Upper lobe of left lung (tissue), 6 donors: ENCODE measurements at regions not wholly inside any gene's neighbourhood (a gene's known extent, or its start where the extent isn't known, plus 50 kb on each side); places are given as distances from the start of the nearest gene placed in this dataset.

Source experiments
- ATAC-seq, 2 donors: fragments of 200-7000 bp; cut with Tn5 transposase; one replicate each; pipeline ENCODE4 v1.9.1; 2022; ENCODE audit warnings: mild to moderate bottlenecking in 2 of 2, moderate library complexity in 2 of 2; ENCODE audit not compliant: low FRiP score in 2 of 2
- DNase-seq, 2 donors: peaks; one replicate each; pipeline ENCODE4 v3.0.0-alpha.2; 2019 to 2020
- H3K27ac ChIP-seq, 4 donors: fragments of 200-600 bp; sonication (generic); one replicate each; pipeline ENCODE4 v1.5.1; 2016 to 2019
- H3K27me3 ChIP-seq, 4 donors: fragments of 200-600 bp; sonication (generic); one replicate each; pipeline ENCODE4 v1.5.1; 2017 to 2019
- H3K36me3 ChIP-seq, 4 donors: fragments of 200-600 bp; sonication (generic); one replicate each; pipeline ENCODE4 v1.5.1; 2016 to 2019
- H3K4me1 ChIP-seq, 4 donors: fragments of 200-600 bp; sonication (generic); one replicate each; pipeline ENCODE4 v1.5.1; 2018 to 2019
- H3K4me3 ChIP-seq, 4 donors: fragments of 200-600 bp; sonication (generic); one replicate each; pipeline ENCODE4 v1.5.1; 2017 to 2019; ENCODE audit warnings: mild to moderate bottlenecking in 2 of 4, moderate library complexity in 1 of 4
- H3K9me3 ChIP-seq, 4 donors: fragments of 200-600 bp; sonication (generic); one replicate each; pipeline ENCODE4 v1.5.1; 2018 to 2019
- EP300 ChIP-seq, 4 donors: sonication (generic); formaldehyde crosslinking; IDR thresholded peaks; one replicate each; pipeline ENCODE4 v1.5.1; 2017; ENCODE audit warnings: antibody characterized with exemption in 4 of 4, control low read depth in 2 of 4
- POLR2A ChIP-seq, 4 donors: fragments of 450-650 bp; IDR thresholded peaks; one replicate each; pipeline ENCODE4 v1.5.1; 2016 to 2017; ENCODE audit warnings: antibody characterized with exemption in 4 of 4, mild to moderate bottlenecking in 2 of 4
- POLR2AphosphoS5 ChIP-seq, 2 donors: sonication (generic); formaldehyde crosslinking; IDR thresholded peaks; one replicate each; pipeline ENCODE4 v1.5.1; 2017; ENCODE audit warnings: antibody characterized with exemption in 2 of 2
- WGBS, 2 donors: methylation state at CpG; one replicate each; pipeline ENCODE4 v1.1.5; 2017 to 2018; 5-methylcytosine and 5-hydroxymethylcytosine counted together
- TF ChIP-seq, protein P1 (sequence below), 6 experiments: fragments of 450-650 bp in 4 of 6; fragments of 200-600 bp in 2 of 6; sonication (generic) in 2 of 6; IDR thresholded peaks; one replicate each; pipeline ENCODE4 v1.5.1; 2016 to 2019; ENCODE audit warnings: antibody characterized with exemption in 6 of 6
- donor health status: DM: no; HTN: no; CAD: no; lungs with moderate emphysema.
- donor health status: DM: no; HTN: yes; CAD: no; lungs with severe emphysema.

DNA sequence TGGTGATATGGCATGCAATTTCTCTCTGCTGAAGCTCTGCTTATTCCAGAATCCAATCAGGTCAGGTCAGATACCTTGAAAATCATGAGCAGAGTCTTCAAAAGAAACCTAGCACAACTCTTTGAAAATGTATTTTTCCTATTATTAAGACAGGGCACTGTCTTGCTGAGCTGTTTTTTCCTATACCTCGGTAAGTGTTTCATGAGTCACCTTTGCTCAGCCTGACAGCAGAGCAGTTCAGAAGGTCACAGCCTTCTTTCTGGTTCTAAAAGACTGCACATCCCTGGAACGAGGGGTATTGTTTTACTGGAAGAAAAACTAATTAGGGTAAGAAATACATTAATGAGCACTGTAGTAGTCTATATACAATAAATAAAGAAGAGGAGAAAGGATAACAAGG is 422.0 kb downstream of the SOX2 start:
- no peak for ATAC-seq
- 63 to 69% methylated on average over 2 of the region's 2 CpGs for WGBS, 2 donors
- TF ChIP-seq POLR2AphosphoS5 (IDR thresholded peaks at IDR 0.05) (no peak), EP300 (IDR thresholded peaks at IDR 0.05) (no peak), POLR2A (IDR thresholded peaks at IDR 0.05) (no peak)
- TF ChIP-seq, protein P1, sequence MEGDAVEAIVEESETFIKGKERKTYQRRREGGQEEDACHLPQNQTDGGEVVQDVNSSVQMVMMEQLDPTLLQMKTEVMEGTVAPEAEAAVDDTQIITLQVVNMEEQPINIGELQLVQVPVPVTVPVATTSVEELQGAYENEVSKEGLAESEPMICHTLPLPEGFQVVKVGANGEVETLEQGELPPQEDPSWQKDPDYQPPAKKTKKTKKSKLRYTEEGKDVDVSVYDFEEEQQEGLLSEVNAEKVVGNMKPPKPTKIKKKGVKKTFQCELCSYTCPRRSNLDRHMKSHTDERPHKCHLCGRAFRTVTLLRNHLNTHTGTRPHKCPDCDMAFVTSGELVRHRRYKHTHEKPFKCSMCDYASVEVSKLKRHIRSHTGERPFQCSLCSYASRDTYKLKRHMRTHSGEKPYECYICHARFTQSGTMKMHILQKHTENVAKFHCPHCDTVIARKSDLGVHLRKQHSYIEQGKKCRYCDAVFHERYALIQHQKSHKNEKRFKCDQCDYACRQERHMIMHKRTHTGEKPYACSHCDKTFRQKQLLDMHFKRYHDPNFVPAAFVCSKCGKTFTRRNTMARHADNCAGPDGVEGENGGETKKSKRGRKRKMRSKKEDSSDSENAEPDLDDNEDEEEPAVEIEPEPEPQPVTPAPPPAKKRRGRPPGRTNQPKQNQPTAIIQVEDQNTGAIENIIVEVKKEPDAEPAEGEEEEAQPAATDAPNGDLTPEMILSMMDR (IDR thresholded peaks at IDR 0.05) = no peak

GRCh38 chr3:182135056-182135455 is 423.3 kb downstream of the SOX2 start:
- Histone ChIP-seq H3K9me3 (no peaks in the 10 kb centered on the region), H3K4me1 (no peaks in the 10 kb centered on the region), H3K4me3 (no peak overlapping the region), H3K27ac (no peak overlapping the region), H3K36me3 (no peaks in the 10 kb centered on the region), H3K27me3 (no peaks in the 10 kb centered on the region)
- 57 to 62% methylated on average over 2 of the region's 2 CpGs for WGBS, 2 donors
- TF ChIP-seq POLR2AphosphoS5 (IDR thresholded peaks at IDR 0.05) (no peak), POLR2A (IDR thresholded peaks at IDR 0.05) (no peak), EP300 (IDR thresholded peaks at IDR 0.05) (no peak)
- TF ChIP-seq, protein P1 (IDR thresholded peaks at IDR 0.05) = no peak
- no peak for ATAC-seq
- no peak for DNase-seq

More for the DNA sequence above, 422.0 kb downstream of the SOX2 start:
- H3K9me3 ChIP-seq = no peaks in the 10 kb centered on the region
- no peaks in the 10 kb centered on the region for H3K27me3 ChIP-seq
- H3K4me1 ChIP-seq = no peaks in the 10 kb centered on the region
- no peak overlapping the region for H3K27ac ChIP-seq
- H3K36me3 ChIP-seq = no peaks in the 10 kb centered on the region
- no peak for DNase-seq
- H3K4me3 ChIP-seq = no peak overlapping the region

- Histone ChIP-seq H3K4me3 (no peak overlapping the region), H3K9me3 (no peaks in the 10 kb centered on the region), H3K4me1 (no peaks in the 10 kb centered on the region), H3K27me3 (no peaks in the 10 kb centered on the region), H3K27ac (no peak overlapping the region), H3K36me3 (no peaks in the 10 kb centered on the region)
- WGBS, 2 donors = 61 to 62% methylated on average over 6 of the region's 6 CpGs
- ATAC-seq = no peak
- TF ChIP-seq POLR2AphosphoS5 (IDR thresholded peaks at IDR 0.05) = no peak
- no peak for TF ChIP-seq EP300 (IDR thresholded peaks at IDR 0.05)
- TF ChIP-seq POLR2A (IDR thresholded peaks at IDR 0.05) = no peak
- no peak for DNase-seq
These were observed 424.5 kb downstream of the SOX2 start for GRCh38 chr3:182136008-182136910.

DNA sequence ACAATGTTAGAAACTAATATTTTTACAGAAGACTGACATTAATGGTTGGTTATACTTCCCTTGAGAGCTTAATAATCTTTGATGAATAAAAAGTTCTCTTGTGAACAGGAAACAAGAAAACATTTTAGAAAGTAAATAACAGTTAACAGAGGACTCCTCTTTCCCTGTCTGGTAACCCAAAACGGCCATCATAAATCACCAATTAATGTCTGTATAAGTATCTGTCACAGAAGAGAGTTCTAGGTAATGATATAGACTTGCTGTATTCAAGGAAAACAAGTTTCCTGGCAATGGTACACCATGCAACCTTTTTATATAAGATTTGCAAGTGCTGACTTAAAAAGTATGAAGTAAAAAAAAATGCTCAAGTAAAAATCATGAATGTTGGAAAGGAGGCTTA is 426.7 kb downstream of the SOX2 start:
- H3K9me3 ChIP-seq = no peaks in the 10 kb centered on the region
- H3K27ac ChIP-seq = no peak overlapping the region
- H3K27me3 ChIP-seq = no peaks in the 10 kb centered on the region
- 53 to 57% methylated on average over 1 of the region's 1 CpG for WGBS, 2 donors
- ATAC-seq = no peak
- H3K36me3 ChIP-seq = no peaks in the 10 kb centered on the region
- DNase-seq = no peak
- no peak overlapping the region for H3K4me3 ChIP-seq
- TF ChIP-seq POLR2AphosphoS5 (IDR thresholded peaks at IDR 0.05) (no peak), POLR2A (IDR thresholded peaks at IDR 0.05) (no peak), EP300 (IDR thresholded peaks at IDR 0.05) (no peak)
- TF ChIP-seq, protein P1 (IDR thresholded peaks at IDR 0.05) = no peak
- H3K4me1 ChIP-seq = no peaks in the 10 kb centered on the region

DNA sequence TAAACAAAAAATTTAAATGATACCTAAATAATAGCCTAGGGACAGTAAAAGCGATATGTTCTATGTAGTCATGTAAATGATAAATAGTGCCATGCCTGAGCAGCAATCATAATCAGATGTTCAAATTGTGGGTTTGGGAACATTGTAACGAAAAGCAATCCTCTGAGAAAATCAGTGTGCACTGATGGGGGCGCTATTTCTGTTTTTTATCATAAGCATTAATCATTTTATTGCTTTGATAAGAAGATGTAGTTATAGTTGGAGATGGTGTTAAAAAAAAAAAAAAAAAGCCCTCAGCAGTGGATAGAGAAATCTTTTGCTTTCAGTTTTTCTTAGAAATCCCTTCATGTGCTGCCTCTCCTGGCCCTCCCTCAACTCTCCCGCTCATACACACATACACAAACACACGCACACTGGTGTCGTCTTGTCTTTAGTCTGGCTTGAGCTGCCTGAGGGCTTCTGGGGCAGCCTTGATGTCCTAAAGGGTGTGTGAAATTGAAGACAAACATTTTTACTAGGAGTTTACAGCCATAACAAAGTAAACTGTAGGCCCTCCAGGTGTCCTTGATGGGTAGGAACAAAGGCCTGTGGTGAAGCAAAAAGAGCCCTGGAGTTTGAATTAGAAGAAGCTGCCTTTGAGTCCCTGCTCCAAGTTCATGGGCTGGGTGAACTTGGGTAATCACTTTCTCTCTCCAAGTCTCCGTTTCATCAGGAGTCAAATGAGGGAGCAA is 428.1 kb downstream of the SOX2 start:
- Histone ChIP-seq H3K27ac (no peak overlapping the region), H3K9me3 (no peaks in the 10 kb centered on the region), H3K36me3 (no peaks in the 10 kb centered on the region), H3K4me1 (no peaks in the 10 kb centered on the region), H3K27me3 (no peaks in the 10 kb centered on the region), H3K4me3 (no peak overlapping the region)
- TF ChIP-seq, protein P1 (IDR thresholded peaks at IDR 0.05) = no peak
- TF ChIP-seq POLR2AphosphoS5 (IDR thresholded peaks at IDR 0.05) = no peak
- TF ChIP-seq POLR2A (IDR thresholded peaks at IDR 0.05) = no peak
- no peak for TF ChIP-seq EP300 (IDR thresholded peaks at IDR 0.05)
- no peak for ATAC-seq
- WGBS, 2 donors = 68 to 73% methylated on average over 7 of the region's 7 CpGs
- no peak for DNase-seq
